Endodermal cell (in vitro differentiated cells): ENCODE measurements at regions not wholly inside any gene's neighbourhood (a gene's known extent, or its start where the extent isn't known, plus 50 kb on each side); places are given as distances from the start of the nearest gene placed in this dataset.

Source experiments
- DNase-seq: peaks from one replicate; pipeline ENCODE4 v3.0.0-alpha.2; 2017
- H3K27ac ChIP-seq: 2 replicates; pipeline ENCODE4 v1.5.1; 2013; ENCODE audit warnings: mild to moderate bottlenecking, low read depth, low read length, moderate library complexity
- H3K27me3 ChIP-seq: 2 replicates; pipeline ENCODE4 v1.6.1; 2013; ENCODE audit warnings: mild to moderate bottlenecking, low read length, moderate library complexity; ENCODE audit not compliant: insufficient read depth, control insufficient read depth, poor library complexity, severe bottlenecking
- H3K36me3 ChIP-seq: 2 replicates; pipeline ENCODE4 v1.7.0; 2013; ENCODE audit warnings: mild to moderate bottlenecking, low read length, moderate library complexity; ENCODE audit not compliant: control insufficient read depth, insufficient read depth
- H3K4me1 ChIP-seq: one replicate; pipeline ENCODE4 v1.7.0; 2013; ENCODE audit warnings: low read length; ENCODE audit not compliant: control insufficient read depth, insufficient read depth
- H3K4me3 ChIP-seq: 2 replicates; pipeline ENCODE4 v1.5.1; 2013; ENCODE audit warnings: mild to moderate bottlenecking, low read length, moderate library complexity
- H3K9ac ChIP-seq: 2 replicates; pipeline ENCODE4 v1.6.1; 2013; ENCODE audit warnings: mild to moderate bottlenecking, low read length, moderate library complexity; ENCODE audit not compliant: poor library complexity, severe bottlenecking; ENCODE audit errors: extremely low read depth
- H3K9me3 ChIP-seq: 2 replicates; pipeline ENCODE4 v1.6.1; 2013; ENCODE audit warnings: mild to moderate bottlenecking, low read length, moderate library complexity; ENCODE audit not compliant: control insufficient read depth
- H3K27ac Mint-ChIP-seq: 2 replicates; pipeline ENCODE4 v1.8.0; 2020; ENCODE audit warnings: mixed read lengths
- H3K27me3 Mint-ChIP-seq: 2 replicates; pipeline ENCODE4 v1.8.0; 2021; ENCODE audit warnings: mild to moderate bottlenecking, mixed read lengths; ENCODE audit not compliant: insufficient read depth
- H3K36me3 Mint-ChIP-seq: 2 replicates; pipeline ENCODE4 v1.8.0; 2020; ENCODE audit warnings: low read depth, mixed read lengths
- H3K4me1 Mint-ChIP-seq: 2 replicates; pipeline ENCODE4 v1.8.0; 2020; ENCODE audit warnings: mixed read lengths
- H3K4me3 Mint-ChIP-seq: 2 replicates; pipeline ENCODE4 v1.8.0; 2020; ENCODE audit warnings: mild to moderate bottlenecking, moderate library complexity, mixed read lengths
- H3K9me3 Mint-ChIP-seq: 2 replicates; pipeline ENCODE4 v1.8.0; 2020; ENCODE audit warnings: mild to moderate bottlenecking, mixed read lengths
- CTCF ChIP-seq: fragments of 200-600 bp; sonication (generic); conservative IDR thresholded peaks from 2 replicates; pipeline ENCODE4 v1.5.0; 2021; ENCODE audit warnings: antibody characterized with exemption, mild to moderate bottlenecking
- WGBS, 2 experiments: methylation state at CpG; one replicate each; pipeline versions ENCODE4 v1.1.5 to v1.1.7; 2013; ENCODE audit warnings: missing lambda C conversion rate in 2 of 2, mixed read lengths in 1 of 2; ENCODE audit not compliant: insufficient coverage in 1 of 2, insufficient read length in 1 of 2; 5-methylcytosine and 5-hydroxymethylcytosine counted together

- 100% methylated on average over 1 to 2 of the region's 2 CpGs for WGBS, 2 experiments
- no peaks in the 10 kb centered on the region for H3K36me3 ChIP-seq
These were observed 57.5 kb upstream of the GC start for GRCh38 chr4:71841336-71841735.

GRCh38 chr4:71847300-71847699, 63.4 kb upstream of the GC start:
- DNase-seq: no peak
- peaks cover 15% of the 10 kb centered on the region for H3K9me3 ChIP-seq
- Mint-ChIP-seq H3K27me3 (no peaks in the 10 kb centered on the region), H3K4me1 (no peaks in the 10 kb centered on the region), H3K4me3 (no peak overlapping the region), H3K36me3 (peaks cover 3% of the 10 kb centered on the region), H3K9me3 (peaks cover 3% of the 10 kb centered on the region), H3K27ac (no peak overlapping the region)
- no peak overlapping the region for H3K4me3 ChIP-seq
- H3K27me3 ChIP-seq: no peaks in the 10 kb centered on the region
- H3K36me3 ChIP-seq: no peaks in the 10 kb centered on the region
- no peak overlapping the region for H3K27ac ChIP-seq
- TF ChIP-seq CTCF: no peak
- H3K9ac ChIP-seq: no peak overlapping the region
- 100% methylated on average over 1 of the region's 1 CpG; no CpG with 5 or more reads in 1 of the 2 experiments for WGBS, 2 experiments
- no peaks in the 10 kb centered on the region for H3K4me1 ChIP-seq

More at GRCh38 chr4:71841336-71841735, 57.5 kb upstream of the GC start:
- H3K4me1 ChIP-seq: no peaks in the 10 kb centered on the region
- Mint-ChIP-seq H3K4me3 (no peak overlapping the region), H3K27me3 (no peaks in the 10 kb centered on the region), H3K9me3 (no peaks in the 10 kb centered on the region), H3K4me1 (no peaks in the 10 kb centered on the region), H3K36me3 (peaks cover 3% of the 10 kb centered on the region), H3K27ac (no peak overlapping the region)
- H3K4me3 ChIP-seq: no peak overlapping the region
- peaks cover 6% of the 10 kb centered on the region for H3K9me3 ChIP-seq
- DNase-seq: no peak
- no peak overlapping the region for H3K9ac ChIP-seq
- TF ChIP-seq CTCF: no peak
- no peaks in the 10 kb centered on the region for H3K27me3 ChIP-seq
- H3K27ac ChIP-seq: no peak overlapping the region

- Histone ChIP-seq H3K9me3 (peaks cover 41% of the 10 kb centered on the region), H3K4me1 (peaks cover 20% of the 10 kb centered on the region), H3K27me3 (no peaks in the 10 kb centered on the region), H3K36me3 (peaks cover 9% of the 10 kb centered on the region), H3K4me3 (peak overlapping the region; percentile 71), H3K27ac (no peak overlapping the region), H3K9ac (no peak overlapping the region)
- TF ChIP-seq CTCF: no peak
- peaks cover 49% of the 10 kb centered on the region for H3K9me3 Mint-ChIP-seq
- H3K27ac Mint-ChIP-seq: no peak overlapping the region
- no peak for DNase-seq
- 87% methylated on average over 1 of the region's 1 CpG; no CpG with 5 or more reads in 1 of the 2 experiments for WGBS, 2 experiments
- no peak overlapping the region for H3K4me3 Mint-ChIP-seq
- peaks cover 20% of the 10 kb centered on the region for H3K36me3 Mint-ChIP-seq
- H3K27me3 Mint-ChIP-seq: no peaks in the 10 kb centered on the region
- peaks cover 11% of the 10 kb centered on the region for H3K4me1 Mint-ChIP-seq
These were observed 72.1 kb upstream of the GC start for GRCh38 chr4:71855944-71856343.
